Neural cell (in vitro differentiated cells): ENCODE measurements at regions not wholly inside any gene's neighbourhood (a gene's known extent, or its start where the extent isn't known, plus 50 kb on each side); places are given as distances from the start of the nearest gene placed in this dataset.

Experiments
- H2AFZ ChIP-seq: fragments of 200-600, 300-800 bp; sonication (generic), shearing (Covaris generic); 2 replicates; pipeline ENCODE4 v1.6.0; 2014; ENCODE audit warnings: low read depth, mild to moderate bottlenecking, antibody characterized with exemption, low read length, moderate library complexity
- H3F3A ChIP-seq: fragments of 200-600 bp; shearing (Covaris generic); 2 replicates; pipeline ENCODE4 v1.6.1; 2016; ENCODE audit warnings: mild to moderate bottlenecking, moderate library complexity, mixed read lengths, antibody characterized with exemption, low read length; ENCODE audit not compliant: insufficient read depth, poor library complexity, severe bottlenecking
- H3K27ac ChIP-seq: fragments of 200-600, 300-800 bp; sonication (generic), shearing (Covaris generic); 2 replicates; pipeline ENCODE4 v1.5.1; 2014; ENCODE audit warnings: mild to moderate bottlenecking, low read length, moderate library complexity
- H3K27me3 ChIP-seq: fragments of 300-800, 200-600 bp; sonication (generic), shearing (Covaris generic); 2 replicates; pipeline ENCODE4 v1.6.0; 2014; ENCODE audit warnings: mild to moderate bottlenecking, low read depth, low read length, moderate library complexity; ENCODE audit not compliant: insufficient read depth
- H3K36me3 ChIP-seq: fragments of 300-800, 200-600 bp; sonication (generic), shearing (Covaris generic); 2 replicates; pipeline ENCODE4 v1.5.1; 2014; ENCODE audit warnings: mild to moderate bottlenecking, antibody characterized with exemption, low read length, moderate library complexity; ENCODE audit not compliant: insufficient read depth
- H3K4me2 ChIP-seq: fragments of 300-800, 200-600 bp; sonication (generic), shearing (Covaris generic); 2 replicates; pipeline ENCODE4 v1.6.0; 2014; ENCODE audit warnings: mild to moderate bottlenecking, low read length
- H3K4me3 ChIP-seq: fragments of 300-800, 200-600 bp; sonication (generic), shearing (Covaris generic); 2 replicates; pipeline ENCODE4 v1.5.1; 2014; ENCODE audit warnings: mild to moderate bottlenecking, low read length, moderate library complexity
- H3K79me2 ChIP-seq: fragments of 200-600 bp; shearing (Covaris generic); replicated peaks from 2 replicates; pipeline ENCODE4 v1.6.0; 2014; ENCODE audit warnings: mild to moderate bottlenecking, low read length, moderate library complexity; ENCODE audit not compliant: insufficient read depth
- H3K9ac ChIP-seq: fragments of 300-800, 200-600 bp; sonication (generic), shearing (Covaris generic); 2 replicates; pipeline ENCODE4 v1.6.1; 2016; ENCODE audit warnings: mild to moderate bottlenecking, low read length, mixed read lengths
- H3K9me2 ChIP-seq: fragments of 200-600 bp; shearing (Covaris generic); 2 replicates; pipeline ENCODE4 v1.6.1; 2016; ENCODE audit warnings: mild to moderate bottlenecking, low read length, mixed read lengths; ENCODE audit not compliant: insufficient read depth
- H3K9me3 ChIP-seq: fragments of 200-600, 300-800 bp; sonication (generic), shearing (Covaris generic); 2 replicates; pipeline ENCODE4 v1.6.1; 2016; ENCODE audit warnings: mild to moderate bottlenecking, mixed run types, low read length, moderate library complexity, mixed read lengths
- H4K20me1 ChIP-seq: fragments of 200-600 bp; shearing (Covaris generic); 2 replicates; pipeline ENCODE4 v1.6.1; 2016; ENCODE audit warnings: mild to moderate bottlenecking, mixed run types; ENCODE audit not compliant: insufficient read depth
- CTCF ChIP-seq: fragments of 450-650 bp; IDR thresholded peaks from 2 replicates; pipeline ENCODE4 v1.5.1; 2014; ENCODE audit warnings: antibody characterized with exemption, mild to moderate bottlenecking, moderate library complexity; ENCODE audit not compliant: poor library complexity, severe bottlenecking
- EP300 ChIP-seq: fragments of 450-650 bp; conservative IDR thresholded peaks from 2 replicates; pipeline ENCODE4 v1.6.1; 2014; ENCODE audit warnings: antibody characterized with exemption, mild to moderate bottlenecking, moderate library complexity; ENCODE audit not compliant: poor library complexity, severe bottlenecking
- EZH2 ChIP-seq: fragments of 200-600, 300-800 bp; shearing (Covaris generic), sonication (generic); IDR thresholded peaks from 2 replicates; pipeline ENCODE4 v1.6.1; 2014; ENCODE audit warnings: antibody characterized with exemption, low read length, borderline replicate concordance, mild to moderate bottlenecking; ENCODE audit not compliant: insufficient read depth, poor library complexity, severe bottlenecking
- MXI1 ChIP-seq: fragments of 450-650 bp; conservative IDR thresholded peaks from 2 replicates; pipeline ENCODE4 v1.6.1; 2014; ENCODE audit warnings: antibody characterized with exemption, mild to moderate bottlenecking; ENCODE audit not compliant: poor library complexity, severe bottlenecking
- POLR2AphosphoS5 ChIP-seq: IDR thresholded peaks from 2 replicates; pipeline ENCODE4 v1.6.1; 2012
- RAD21 ChIP-seq: fragments of 450-650 bp; conservative IDR thresholded peaks from 2 replicates; pipeline ENCODE4 v1.6.1; 2014; ENCODE audit warnings: antibody characterized with exemption, mild to moderate bottlenecking, moderate library complexity
- REST ChIP-seq: IDR thresholded peaks from 2 replicates; pipeline ENCODE4 v1.6.1; 2012; ENCODE audit warnings: borderline replicate concordance
- SMC3 ChIP-seq: fragments of 450-650 bp; conservative IDR thresholded peaks from 2 replicates; pipeline ENCODE4 v1.6.1; 2014; ENCODE audit warnings: antibody characterized with exemption, mild to moderate bottlenecking, moderate library complexity; ENCODE audit not compliant: poor library complexity
- TAF1 ChIP-seq: IDR thresholded peaks from 2 replicates; pipeline ENCODE4 v1.6.1; 2012; ENCODE audit warnings: low read depth

- no peak overlapping the region for H2AFZ ChIP-seq
- no peaks in the 10 kb centered on the region for H3K9me3 ChIP-seq
- no peak for TF ChIP-seq TAF1
- TF ChIP-seq POLR2AphosphoS5, result no peak
- no peak for TF ChIP-seq REST
- TF ChIP-seq SMC3, result no peak
- no peak for TF ChIP-seq EP300
- TF ChIP-seq CTCF, result no peak
- TF ChIP-seq MXI1, result no peak
- TF ChIP-seq EZH2, result no peak
- TF ChIP-seq RAD21, result no peak
- no peaks in the 10 kb centered on the region for H3K79me2 ChIP-seq
- no peak overlapping the region for H3K4me3 ChIP-seq
- H4K20me1 ChIP-seq, result no peaks in the 10 kb centered on the region
- H3K27me3 ChIP-seq, result no peaks in the 10 kb centered on the region
- H3K9me2 ChIP-seq, result no peaks in the 10 kb centered on the region
- no peaks in the 10 kb centered on the region for H3F3A ChIP-seq
- H3K36me3 ChIP-seq, result no peaks in the 10 kb centered on the region
- no peak overlapping the region for H3K27ac ChIP-seq
- H3K4me2 ChIP-seq, result no peak overlapping the region
- no peak overlapping the region for H3K9ac ChIP-seq
These were observed 564.5 kb upstream of the ISX start for GRCh38 chr22:34501366-34501965.

GRCh38 chr22:34502821-34503220, 563.1 kb upstream of the ISX start:
- no peak overlapping the region for H3K4me3 ChIP-seq
- no peak overlapping the region for H3K27ac ChIP-seq
- H3K27me3 ChIP-seq, result no peaks in the 10 kb centered on the region
- no peaks in the 10 kb centered on the region for H3K9me3 ChIP-seq
- H3F3A ChIP-seq, result no peaks in the 10 kb centered on the region
- no peak overlapping the region for H3K4me2 ChIP-seq
- no peak for TF ChIP-seq SMC3
- no peak for TF ChIP-seq POLR2AphosphoS5
- no peak for TF ChIP-seq REST
- TF ChIP-seq RAD21, result no peak
- H3K36me3 ChIP-seq, result no peaks in the 10 kb centered on the region
- no peak overlapping the region for H2AFZ ChIP-seq
- no peak overlapping the region for H3K9ac ChIP-seq
- H4K20me1 ChIP-seq, result no peaks in the 10 kb centered on the region
- no peaks in the 10 kb centered on the region for H3K79me2 ChIP-seq
- H3K9me2 ChIP-seq, result no peaks in the 10 kb centered on the region
